Heart left ventricle (tissue), 13 donors: ENCODE measurements at regions not wholly inside any gene's neighbourhood (a gene's known extent, or its start where the extent isn't known, plus 50 kb on each side); places are given as distances from the start of the nearest gene placed in this dataset.

Experiments
- CTCF ChIP-seq, 12 donors: fragments of 200-600 bp; sonication (generic) in 4 of 12; IDR thresholded peaks; one replicate each; pipeline versions ENCODE4 v1.5.0 to v1.8.0; 2018 to 2022; ENCODE audit warnings: antibody characterized with exemption in 12 of 12, mild to moderate bottlenecking in 5 of 12
- POLR2A ChIP-seq, 2 donors: fragments of 450-650 bp; IDR thresholded peaks; one replicate each; pipeline ENCODE4 v1.6.1; 2017; ENCODE audit warnings: antibody characterized with exemption in 2 of 2, mild to moderate bottlenecking in 2 of 2, moderate library complexity in 2 of 2
- donor health status: ischemic (EF 13 %, LVEDD 7.1; RV severe dilation, severe dysfunction).
- donor health status: DM: no; HTN: yes; CAD: no.
- donor health status: DM: no; HTN: no; CAD: no.
- donor health status: ischemic (EF 25% LVEDD 6.9; RV normal size, moderate dysfunction).
- donor health status: ischemic (EF 25% LVEDD 5.7; RV mildly dilated, moderate dysfunction).
- donor health status: ischemic (EF 35%, LVEDD 5.7; RV mildly dilated, moderate dysfunction).
- donor health status: nonischemic (EF 11% LVEDD 7.7; RV severe dilation, severe dysfunction).
- donor health status: DM: yes; HTN: yes; CAD: no.
- donor health status: PGD.
- donor health status: ischemic (EF 29% LVEDD 5.4; RV normal size, mild dysfunction).
- donor health status: nonischemic (EF 23%, LVEDD 6.1; RV moderate dilation, normal function).

GRCh38 chr10:78584681-78585080 lies 484.1 kb upstream of the ZMIZ1 start:
- TF ChIP-seq CTCF (IDR thresholded peaks at IDR 0.05), result no peak
- TF ChIP-seq POLR2A (IDR thresholded peaks at IDR 0.05), result no peak
